HG03439 (cell line): ENCODE measurements at regions not wholly inside any gene's neighbourhood (a gene's known extent, or its start where the extent isn't known, plus 50 kb on each side); places are given as distances from the start of the nearest gene placed in this dataset.
A peak's percentile ranks its signal among the peaks of the same experiment; 100 is the strongest.

Experiments used
- ATAC-seq: cut with Tn5 transposase; IDR thresholded peaks from one replicate; pipeline ENCODE4 v1.9.1; 2021; ENCODE audit warnings: mild to moderate bottlenecking, moderate library complexity; ENCODE audit not compliant: unreplicated experiment

DNA sequence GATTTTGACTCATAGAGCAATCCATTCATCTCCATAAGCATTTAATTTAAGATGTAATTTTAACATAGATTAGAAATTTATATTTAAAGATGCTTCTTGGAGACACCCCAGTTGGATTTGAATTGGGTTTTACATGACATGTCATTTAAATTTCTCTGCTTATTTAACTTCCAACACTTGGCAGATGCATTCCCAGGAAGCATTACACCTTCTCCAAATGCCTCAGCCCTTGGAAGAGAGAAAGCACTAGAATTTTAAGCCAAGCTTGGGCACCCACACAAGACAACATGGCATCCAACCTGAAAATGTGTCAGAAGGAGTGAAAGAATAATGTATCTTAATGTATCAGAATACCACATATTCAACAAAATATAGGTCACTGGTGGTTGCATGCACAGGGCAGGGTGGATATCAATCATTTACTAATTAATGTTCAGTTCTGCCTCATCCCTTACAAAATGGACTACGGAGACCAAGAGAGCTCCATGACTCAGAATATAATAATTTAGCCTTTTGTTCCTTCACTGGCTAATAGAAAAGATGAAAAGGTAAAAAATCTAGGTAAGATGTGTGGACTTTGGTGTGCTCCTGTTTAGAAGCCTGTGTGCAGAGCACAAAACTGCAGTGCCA lies 541.7 kb upstream of the SORCS1 start:
- ATAC-seq: no peak

DNA sequence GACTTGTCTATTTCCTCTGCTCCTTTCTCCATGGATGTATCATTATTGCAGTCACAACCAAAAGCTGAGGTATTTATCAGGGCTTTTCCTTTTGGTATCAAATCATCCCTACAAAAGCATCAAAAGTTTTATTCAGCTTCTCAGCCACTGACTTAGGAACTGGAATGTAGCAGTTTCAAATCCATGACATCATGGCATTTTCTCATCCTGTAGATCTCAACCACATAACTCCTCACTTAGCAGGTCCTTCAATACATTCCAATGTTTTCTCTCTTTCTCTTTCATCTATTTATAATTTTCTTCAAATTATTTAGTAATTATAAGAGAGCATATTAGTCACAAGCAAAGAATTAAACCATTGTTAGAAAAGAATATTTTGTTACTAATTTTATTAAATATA lies 537.4 kb upstream of the SORCS1 start:
- ATAC-seq: no peak

GRCh38 chr10:107692072-107692471 lies 527.6 kb upstream of the SORCS1 start:
- no peak for ATAC-seq

- ATAC-seq: no peak
Observed at GRCh38 chr10:107689323-107689722, 524.8 kb upstream of the SORCS1 start.

GRCh38 chr10:107687701-107688100 lies 523.2 kb upstream of the SORCS1 start:
- no peak for ATAC-seq

GRCh38 chr10:107686095-107686494 lies 521.6 kb upstream of the SORCS1 start:
- ATAC-seq: no peak

DNA sequence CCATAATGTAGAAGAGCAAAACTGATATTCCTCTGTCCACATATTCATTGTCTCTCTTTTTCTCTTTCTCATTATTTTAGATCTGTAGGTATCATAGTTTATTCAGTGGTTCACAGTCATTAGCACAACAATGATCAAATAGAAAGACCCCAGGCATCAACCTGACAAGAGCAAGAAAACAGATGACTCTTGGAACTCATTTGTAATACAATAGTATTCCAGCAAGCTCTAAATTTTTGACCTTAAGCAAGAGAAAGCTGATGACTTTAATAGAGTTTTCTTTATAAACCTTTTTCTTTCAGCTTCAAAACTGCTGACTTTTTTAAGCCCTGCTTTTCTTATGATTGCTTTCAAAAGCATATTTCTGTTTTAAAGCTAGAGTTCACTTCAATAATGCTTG lies 507.5 kb upstream of the SORCS1 start:
- ATAC-seq: no peak

GRCh38 chr10:107666214-107666613 lies 501.7 kb upstream of the SORCS1 start:
- ATAC-seq: no peak

DNA sequence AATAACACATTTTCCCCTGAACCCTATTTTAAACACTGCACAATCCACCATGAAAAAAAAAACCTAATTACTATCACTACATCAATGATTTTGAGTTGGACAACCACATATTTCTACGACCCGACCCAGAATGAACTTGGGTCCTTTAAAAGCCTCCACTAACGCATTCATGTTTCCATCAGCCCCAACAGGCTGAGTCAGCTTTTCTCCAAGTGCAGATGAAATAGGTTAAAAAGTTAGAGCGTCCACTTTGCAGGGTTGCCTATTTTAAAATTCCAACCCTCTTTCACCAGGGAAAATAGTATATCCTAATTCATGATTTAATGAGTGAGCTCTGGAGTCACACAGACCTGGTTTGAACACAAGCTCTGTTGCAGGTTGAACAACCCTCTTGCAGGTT lies 501.0 kb upstream of the SORCS1 start:
- no peak for ATAC-seq

- ATAC-seq: no peak
Observed at GRCh38 chr10:107657851-107658250, 493.3 kb upstream of the SORCS1 start.

- ATAC-seq: no peak
Observed at GRCh38 chr10:107656932-107657331, 492.4 kb upstream of the SORCS1 start.

GRCh38 chr10:107653832-107654287 lies 489.4 kb upstream of the SORCS1 start:
- ATAC-seq: peak; percentile 79

GRCh38 chr10:107650939-107651338 lies 486.4 kb upstream of the SORCS1 start:
- no peak for ATAC-seq

DNA sequence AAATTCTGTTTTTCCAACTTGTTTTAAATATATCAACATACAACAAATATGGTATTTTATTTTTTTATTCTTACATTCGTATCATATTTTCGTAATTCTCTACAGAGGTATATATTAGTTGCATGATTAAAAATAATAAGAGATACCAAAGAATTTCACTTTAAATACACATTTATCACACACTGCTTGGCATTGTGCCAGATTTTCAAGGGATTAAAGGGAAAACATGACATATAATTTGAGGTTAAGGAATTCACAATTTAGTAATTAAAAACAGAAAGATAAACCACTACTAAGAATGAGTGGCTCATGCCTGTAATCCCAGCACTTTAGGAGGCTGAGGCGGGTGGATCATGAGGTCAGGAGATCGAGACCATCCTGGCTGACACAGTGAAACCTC lies 484.7 kb upstream of the SORCS1 start:
- no peak for ATAC-seq

DNA sequence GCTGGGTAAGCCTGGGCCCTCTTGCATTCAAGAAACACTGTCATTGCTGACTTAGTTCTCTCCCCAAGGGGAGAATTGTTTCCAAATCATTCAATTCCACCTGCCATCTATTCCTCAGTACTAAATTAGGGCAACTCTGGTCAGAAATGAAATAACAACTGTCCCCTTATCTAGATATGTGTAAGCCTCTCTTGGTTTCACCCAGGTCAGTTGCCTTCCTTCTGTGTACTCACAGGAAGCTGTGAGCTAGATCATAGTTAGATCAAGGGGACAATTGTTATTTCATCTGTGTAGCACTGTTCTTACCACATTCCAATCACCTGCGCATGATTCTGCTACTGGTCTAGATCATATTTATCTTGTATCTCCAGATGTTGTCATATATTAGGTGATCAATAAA lies 483.0 kb upstream of the SORCS1 start:
- no peak for ATAC-seq

GRCh38 chr10:107631876-107632275 lies 467.4 kb upstream of the SORCS1 start:
- no peak for ATAC-seq

GRCh38 chr10:107626862-107627261 lies 462.4 kb upstream of the SORCS1 start:
- no peak for ATAC-seq

- ATAC-seq: no peak
Observed at GRCh38 chr10:107623292-107623691, 458.8 kb upstream of the SORCS1 start.

- no peak for ATAC-seq
Observed at GRCh38 chr10:107619139-107619538, 454.6 kb upstream of the SORCS1 start.

- ATAC-seq: no peak
Observed at GRCh38 chr10:107618504-107618994, 454.0 kb upstream of the SORCS1 start.

DNA sequence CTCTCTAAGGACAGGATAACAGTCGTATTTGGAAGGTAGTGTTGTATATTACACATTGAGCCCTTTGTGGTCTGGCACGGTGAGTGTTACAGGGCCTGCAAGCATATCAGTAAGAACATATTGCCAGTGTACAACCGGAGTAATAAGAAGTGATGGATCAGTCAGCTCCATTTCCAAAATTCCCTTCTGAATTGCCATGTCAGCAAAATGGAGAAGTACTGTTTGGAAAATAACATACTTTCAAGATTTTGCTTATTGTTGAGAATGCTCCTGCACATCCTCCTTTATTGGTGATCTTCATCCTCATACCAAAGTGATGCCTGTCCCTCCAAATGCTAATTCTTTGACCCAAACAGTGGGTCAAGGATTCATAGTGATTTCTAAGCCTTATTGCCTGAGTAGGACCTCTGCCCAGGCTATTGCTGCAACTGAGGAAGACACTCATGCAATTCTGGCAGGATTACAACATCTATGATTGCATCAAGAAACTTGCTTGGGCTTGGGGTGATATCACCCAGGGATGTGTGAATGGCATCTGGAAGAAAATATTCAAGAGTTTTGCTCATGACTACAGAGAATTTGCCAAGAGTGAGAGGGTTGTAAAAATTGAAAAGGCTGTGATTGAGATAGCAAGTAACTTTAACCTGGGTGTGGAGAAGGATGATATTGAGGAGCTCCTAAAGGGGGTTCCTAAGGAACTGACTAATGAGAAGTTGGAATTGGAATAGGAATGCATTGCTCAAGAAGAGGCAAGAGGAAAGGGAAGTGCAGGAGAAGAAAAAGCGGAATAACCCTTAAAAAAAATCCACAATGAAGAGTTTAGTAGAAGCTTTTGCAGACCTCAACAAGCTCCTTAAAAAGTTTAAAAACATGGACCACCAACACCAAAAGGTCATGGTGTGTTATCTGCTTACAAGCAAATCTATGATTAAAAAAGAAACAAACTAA lies 452.2 kb upstream of the SORCS1 start:
- no peak for ATAC-seq

GRCh38 chr10:107616031-107616430 lies 451.5 kb upstream of the SORCS1 start:
- no peak for ATAC-seq
